ENCODE measurements at regions not wholly inside any gene's neighbourhood (a gene's known extent, or its start where the extent isn't known, plus 50 kb on each side); places are given as distances from the start of the nearest gene placed in this dataset.

- no peaks in the 10 kb centered on the region for H3K9me1 ChIP-seq (ENCODE audit: insufficient read depth, low read length)
- no peak overlapping the region for H2BK120ac ChIP-seq (ENCODE audit: low read depth, low read length)
- WGBS, 2 experiments (ENCODE audit: extremely low coverage in 2 of 2, insufficient read length in 1 of 2) = no CpG with 5 or more reads among the region's 7 CpGs
- H3K4me1 ChIP-seq (ENCODE audit: control insufficient read depth, insufficient read depth, low read length) = no peaks in the 10 kb centered on the region
- H3K4ac ChIP-seq (ENCODE audit: low read depth, low read length) = no peak overlapping the region
- no peak overlapping the region for H3K23ac ChIP-seq (ENCODE audit: low read depth, low read length)
- no peak overlapping the region for H2AFZ ChIP-seq (replicated peaks; ENCODE audit: low read length, poor library complexity)
- intact Hi-C loops (cut with micrococcal nuclease) = no loop called here
- H3K9ac ChIP-seq (ENCODE audit: low read depth, low read length) = no peak overlapping the region
- no peak for ATAC-seq (ENCODE audit: low read depth)
- no peak overlapping the region for H3K4me2 ChIP-seq (ENCODE audit: low read depth, low read length)
- H3K36me3 ChIP-seq (ENCODE audit: control insufficient read depth, insufficient read depth, low read length) = no peaks in the 10 kb centered on the region
- no peak overlapping the region for H2AK5ac ChIP-seq (ENCODE audit: low read depth, low read length)
- no peak overlapping the region for H3K27ac ChIP-seq (ENCODE audit: insufficient read depth, low read length)
- H2BK20ac ChIP-seq (ENCODE audit: low read depth, low read length) = no peak overlapping the region
- dilution Hi-C loops (cut with HindIII; ENCODE audit: low sequenced_read_pairs, unreplicated experiment) = no loop called here
- no peaks in the 10 kb centered on the region for H3K9me3 ChIP-seq (ENCODE audit: control insufficient read depth, insufficient read depth, low read length)
- ChIA-PET CTCF (no interaction called here), POLR2A (ENCODE audit: unreplicated experiment) (interaction anchor here (0.6 kb wide), 1 partner anchor 1280 kb away, joined by 3 read pairs; no protein-coding TSS in a partner anchor)
- H2BK15ac ChIP-seq (ENCODE audit: low read depth, low read length) = no peak overlapping the region
- DNase-seq = peak; percentile 6
- H3K56ac ChIP-seq (ENCODE audit: extremely low read depth, insufficient read depth, low read length) = no peak overlapping the region
- no peaks in the 10 kb centered on the region for H3K27me3 ChIP-seq (ENCODE audit: control insufficient read depth, insufficient read depth, low read length)
- H4K20me1 ChIP-seq (ENCODE audit: insufficient read depth, low read length) = no peaks in the 10 kb centered on the region
- no peak overlapping the region for H3K4me3 ChIP-seq (ENCODE audit: insufficient read depth, low read depth, low read length)
- H4K5ac ChIP-seq (ENCODE audit: low read depth, low read length) = no peak overlapping the region
- no peak overlapping the region for H4K8ac ChIP-seq (ENCODE audit: low read depth in 2 of 2, low read length in 2 of 2)
- in situ Hi-C loops (cut with MboI; ENCODE audit: low sequenced_read_pairs) = loop anchor here (25.0 kb wide), 2 partner anchors 822 to 1097 kb away; partner anchors contain the start of gene MRPL39
- H3K14ac ChIP-seq (replicated peaks; ENCODE audit: low read depth, low read length) = no peak overlapping the region
- no peak overlapping the region for H3K18ac ChIP-seq (ENCODE audit: low read depth, low read length)
- TF ChIP-seq CHD1 (IDR thresholded peaks at IDR 0.05; ENCODE audit: low read depth, low read length) = no peak
- TF ChIP-seq CEBPB (IDR thresholded peaks at IDR 0.05; ENCODE audit: low read depth, low read length) = no peak
- no peak for TF ChIP-seq MAFK (IDR thresholded peaks at IDR 0.05; ENCODE audit: low read depth, low read length)
- no peak for TF ChIP-seq ELK1 (IDR thresholded peaks at IDR 0.05; ENCODE audit: borderline replicate concordance, low read depth, low read length)
- TF ChIP-seq RFX5 (IDR thresholded peaks at IDR 0.05; ENCODE audit: low read depth, low read length) = no peak
- TF ChIP-seq MXI1 (IDR thresholded peaks at IDR 0.05; ENCODE audit: borderline replicate concordance, low read depth, low read length) = no peak
- TF ChIP-seq MAZ (IDR thresholded peaks at IDR 0.05; ENCODE audit: borderline replicate concordance, low read depth, low read length) = no peak
- no peak for TF ChIP-seq SMC3 (IDR thresholded peaks at IDR 0.05; ENCODE audit: low read depth, low read length)
- no peak for TF ChIP-seq FOS (IDR thresholded peaks at IDR 0.05; ENCODE audit: low read depth, low read length)
- H3K79me1 ChIP-seq (ENCODE audit: low read depth in 1 of 2, low read length in 2 of 2) = no peaks in the 10 kb centered on the region
- no peak overlapping the region for H2BK5ac ChIP-seq (ENCODE audit: low read depth, low read length, poor library complexity, severe bottlenecking)
- no TSS peak for BruUV-seq (replicated peaks)
- no peak overlapping the region for H2AK9ac ChIP-seq (replicated peaks; ENCODE audit: low read depth, low read length, poor library complexity)
- H4K91ac ChIP-seq (ENCODE audit: insufficient read depth, low read depth, low read length) = no peak overlapping the region
Observed at GRCh38 chr21:26709090-26709489, 136.0 kb upstream of the CYYR1 start.
